ENCODE measurements at regions not wholly inside any gene's neighbourhood (a gene's known extent, or its start where the extent isn't known, plus 50 kb on each side); places are given as distances from the start of the nearest gene placed in this dataset.
A peak's percentile ranks its signal among the peaks of the same experiment; 100 is the strongest.
"Not testable (repeated sequence)": the region's sequence is repeated elsewhere in the genome, so short reads cannot be mapped to it uniquely, and the experiment has no call there.

DNA sequence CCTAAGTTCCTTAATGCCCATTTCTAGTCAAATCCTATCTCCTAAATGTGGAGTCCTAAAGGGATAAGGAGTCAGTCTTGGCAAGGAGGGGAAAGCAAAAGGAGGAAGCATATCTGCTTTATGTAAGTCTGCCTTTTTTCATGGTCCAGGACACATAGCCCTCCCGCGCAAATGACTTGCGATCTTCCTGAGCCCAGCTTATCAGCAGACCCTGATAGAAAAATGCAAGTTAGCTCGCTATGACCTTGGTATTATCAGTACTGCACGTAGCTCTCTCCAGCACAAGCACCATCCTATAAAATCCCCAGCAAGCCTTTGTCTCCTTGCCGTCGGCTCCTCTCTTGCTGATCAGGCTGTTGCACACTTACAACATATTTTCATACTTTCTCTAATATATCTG is 281.4 kb upstream of the KCNH7 start:
- Mint-ChIP-seq H3K27ac (no peak overlapping the region), H3K4me3 (no peak overlapping the region), H3K27me3 (no peaks in the 10 kb centered on the region), H3K9me3 (peaks cover 0 to 3% (median 0%) of the 10 kb centered on the region in 7 donors), H3K36me3 (no peaks in the 10 kb centered on the region), H3K4me1 (no peaks in the 10 kb centered on the region)
- no peak for DNase-seq
- no peak for ATAC-seq (ENCODE audit: low read depth in 2 of 2)

DNA sequence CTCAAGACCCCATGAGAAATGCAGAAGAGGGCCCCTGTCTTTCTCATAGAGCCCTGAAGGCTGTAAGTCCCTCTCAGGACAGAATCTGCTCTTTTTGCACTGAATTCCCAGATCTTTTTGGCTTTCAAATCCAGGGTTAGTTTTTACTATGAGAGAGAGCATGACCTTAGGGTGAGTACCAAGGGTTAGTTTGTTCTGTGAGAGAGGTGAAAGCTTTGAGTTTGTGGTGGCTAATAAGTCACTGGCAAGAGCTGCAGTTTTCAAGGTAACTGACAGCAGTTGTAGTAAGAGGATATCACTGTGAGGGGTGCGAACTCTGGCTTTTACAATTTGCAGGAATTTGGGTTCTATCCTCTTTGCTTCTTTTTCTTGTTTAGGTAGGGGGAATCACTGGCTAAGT is 248.4 kb upstream of the KCNH7 start:
- H3K27ac Mint-ChIP-seq, result no peak overlapping the region
- H3K36me3 Mint-ChIP-seq, result no peaks in the 10 kb centered on the region
- H3K9me3 Mint-ChIP-seq, result peaks cover 0 to 11% (median 6%) of the 10 kb centered on the region in 7 donors
- H3K27me3 Mint-ChIP-seq, result no peaks in the 10 kb centered on the region
- no peak for ATAC-seq (ENCODE audit: low read depth in 2 of 2)
- H3K4me3 Mint-ChIP-seq, result no peak overlapping the region
- no peak for DNase-seq
- no peaks in the 10 kb centered on the region for H3K4me1 Mint-ChIP-seq

DNA sequence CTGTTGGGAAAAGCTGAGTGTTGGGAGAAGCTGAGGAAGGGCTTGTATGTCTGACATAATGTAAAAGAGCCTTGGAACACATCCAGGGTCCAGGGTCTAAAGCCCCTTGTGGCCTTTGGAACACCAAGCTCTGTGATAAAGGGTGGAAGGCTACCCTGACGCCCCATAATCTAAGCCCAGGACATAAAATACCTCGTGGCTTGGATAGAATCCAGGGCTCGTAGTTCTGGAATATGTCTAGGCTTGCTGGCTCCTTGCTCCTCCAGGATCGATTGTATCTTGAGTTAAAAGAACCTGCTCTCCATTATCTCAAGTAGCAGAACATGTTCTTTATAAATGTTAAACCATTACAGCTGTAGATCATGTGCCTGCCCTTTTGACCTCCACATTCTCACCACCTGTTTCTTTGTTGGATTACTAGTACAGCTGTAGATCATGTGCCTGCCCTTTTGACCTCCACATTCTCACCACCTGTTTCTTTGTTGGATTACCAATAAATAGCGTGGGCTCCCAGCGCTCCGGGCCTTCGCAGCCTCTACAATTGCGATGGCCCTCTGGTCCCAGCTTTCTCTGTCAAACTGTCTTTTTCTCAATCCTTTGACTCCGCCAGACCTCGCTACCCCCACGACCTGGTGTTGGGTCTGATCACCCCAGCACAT is 246.9 kb upstream of the KCNH7 start:
- H3K9me3 Mint-ChIP-seq, result peaks cover 0 to 11% (median 7%) of the 10 kb centered on the region in 7 donors
- H3K36me3 Mint-ChIP-seq; DNase-seq; H3K27me3 Mint-ChIP-seq; ATAC-seq (ENCODE audit: low read depth in 2 of 2); H3K27ac Mint-ChIP-seq; H3K4me3 Mint-ChIP-seq; H3K4me1 Mint-ChIP-seq: not testable (repeated sequence)

DNA sequence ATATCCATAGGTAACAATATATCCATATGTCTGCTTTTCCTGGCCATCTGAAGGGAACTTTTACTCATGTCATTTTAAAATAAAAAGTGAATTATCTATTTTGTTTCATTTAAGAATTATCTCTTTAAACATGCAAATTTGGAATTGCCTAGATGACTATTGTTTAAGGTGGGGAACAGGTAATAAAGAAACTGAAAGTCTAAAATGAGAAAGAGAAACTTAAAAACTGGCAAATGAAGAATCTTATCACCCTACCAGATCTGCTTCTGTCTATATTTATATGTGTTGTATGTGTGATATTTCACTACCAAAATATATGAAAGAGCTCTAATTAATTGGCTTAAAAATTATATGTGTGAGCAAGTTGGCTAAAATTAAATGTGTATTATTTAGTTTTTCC is 243.2 kb upstream of the KCNH7 start:
- ATAC-seq (ENCODE audit: low read depth in 2 of 2), result no peak

DNA sequence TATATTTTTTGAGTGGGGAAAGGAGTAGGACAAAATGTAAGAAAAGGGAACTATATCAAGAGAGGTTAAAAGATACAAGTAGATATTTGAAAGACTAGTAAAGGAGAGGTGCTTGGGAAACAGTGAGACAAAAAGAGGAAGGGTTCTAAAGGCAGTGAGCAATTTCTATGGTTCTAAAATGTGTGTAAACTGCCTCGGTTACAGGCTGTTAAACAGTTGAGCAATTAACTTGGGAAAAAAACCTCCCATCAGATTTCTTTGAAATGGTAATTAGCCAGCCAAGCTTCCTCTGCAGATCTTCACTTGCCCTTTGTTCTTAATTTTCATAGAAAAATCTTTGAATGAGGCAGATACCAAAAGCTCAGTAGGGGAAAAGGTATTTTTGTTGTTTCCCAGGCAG is 238.7 kb upstream of the KCNH7 start:
- Mint-ChIP-seq H3K9me3 (peaks cover 0 to 7% (median 4%) of the 10 kb centered on the region in 7 donors), H3K4me3 (no peak overlapping the region), H3K4me1 (no peaks in the 10 kb centered on the region), H3K27ac (no peak overlapping the region), H3K36me3 (no peaks in the 10 kb centered on the region), H3K27me3 (no peaks in the 10 kb centered on the region)
- DNase-seq (no peak), ATAC-seq (ENCODE audit: low read depth in 2 of 2) (no peak)

More for the DNA sequence above, 243.2 kb upstream of the KCNH7 start:
- Mint-ChIP-seq H3K27ac (no peak overlapping the region), H3K27me3 (no peaks in the 10 kb centered on the region), H3K4me1 (no peaks in the 10 kb centered on the region), H3K36me3 (no peaks in the 10 kb centered on the region), H3K4me3 (no peak overlapping the region), H3K9me3 (peaks cover 0 to 16% (median 7%) of the 10 kb centered on the region in 7 donors)
- no peak for DNase-seq

DNA sequence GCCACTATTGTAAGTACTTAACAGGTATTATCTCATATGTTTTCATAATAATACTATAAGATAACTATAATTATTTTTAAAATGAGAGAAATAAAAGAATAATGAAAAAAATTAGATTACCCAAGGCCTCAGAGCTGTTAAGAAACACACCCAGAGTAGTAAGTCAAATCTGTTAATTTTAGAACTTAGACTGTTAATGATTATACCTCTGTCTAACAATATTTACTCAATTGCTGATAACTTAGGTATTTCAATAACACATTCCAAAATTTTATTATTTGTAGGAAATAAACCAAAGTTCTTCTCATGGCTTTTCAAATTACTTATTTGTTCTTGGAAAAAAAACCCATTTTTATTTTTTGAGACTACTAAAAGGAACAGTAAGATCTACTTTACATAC is 227.5 kb upstream of the KCNH7 start:
- peaks cover 2 to 13% (median 3%) of the 10 kb centered on the region in 7 donors for H3K9me3 Mint-ChIP-seq
- H3K4me1 Mint-ChIP-seq, result no peaks in the 10 kb centered on the region
- no peak overlapping the region for H3K4me3 Mint-ChIP-seq
- no peaks in the 10 kb centered on the region for H3K36me3 Mint-ChIP-seq
- H3K27ac Mint-ChIP-seq, result no peak overlapping the region
- no peak for DNase-seq
- no peak for ATAC-seq (ENCODE audit: low read depth in 2 of 2)
- H3K27me3 Mint-ChIP-seq, result no peaks in the 10 kb centered on the region

DNA sequence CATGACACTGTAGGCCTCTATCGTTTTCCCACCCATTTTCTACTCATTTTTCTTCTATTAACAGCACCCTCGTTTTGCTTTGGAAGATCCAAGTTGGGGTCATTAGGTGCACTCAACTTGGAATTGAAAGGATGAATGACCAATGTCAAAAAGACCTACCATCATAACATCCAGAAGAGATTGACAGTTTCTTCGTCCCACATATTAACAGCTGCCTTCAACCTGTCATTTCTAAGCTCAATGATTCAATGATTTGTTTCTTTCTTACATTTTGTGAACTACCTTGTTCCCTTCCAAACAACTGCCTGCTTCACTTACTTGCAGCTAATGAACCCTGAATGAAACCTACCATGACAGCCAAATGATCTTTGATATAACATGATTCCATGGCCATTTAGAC is 224.0 kb upstream of the KCNH7 start:
- no peaks in the 10 kb centered on the region for H3K27me3 Mint-ChIP-seq
- H3K36me3 Mint-ChIP-seq, result no peaks in the 10 kb centered on the region
- ATAC-seq (ENCODE audit: low read depth in 2 of 2), result no peak
- H3K4me1 Mint-ChIP-seq, result no peaks in the 10 kb centered on the region
- no peak for DNase-seq
- no peak overlapping the region for H3K27ac Mint-ChIP-seq
- no peak overlapping the region for H3K4me3 Mint-ChIP-seq
- H3K9me3 Mint-ChIP-seq, result peaks cover 0 to 5% (median 1%) of the 10 kb centered on the region in 7 donors

DNA sequence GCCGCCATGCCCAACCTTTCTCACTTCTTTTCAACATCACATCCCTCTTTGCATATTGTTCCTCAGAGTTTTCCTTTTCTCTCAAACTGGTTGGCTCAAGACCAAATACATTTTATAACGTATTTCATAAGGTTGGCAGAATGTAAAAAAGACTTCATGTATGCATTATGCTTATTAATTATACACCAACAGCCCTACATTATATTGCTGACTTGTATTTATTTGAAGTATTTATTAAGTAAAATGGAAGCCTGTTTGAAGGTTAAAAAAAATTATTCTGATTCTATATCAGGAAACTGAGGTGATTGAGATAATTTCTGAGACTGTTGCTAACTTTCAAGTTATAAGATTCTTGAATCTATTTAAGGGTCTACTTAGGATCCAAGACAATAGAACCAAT is 208.0 kb upstream of the KCNH7 start:
- Mint-ChIP-seq H3K9me3 (peaks cover 0 to 5% (median 0%) of the 10 kb centered on the region in 7 donors), H3K36me3 (no peaks in the 10 kb centered on the region), H3K27ac (no peak overlapping the region), H3K4me1 (no peaks in the 10 kb centered on the region), H3K4me3 (no peak overlapping the region), H3K27me3 (no peaks in the 10 kb centered on the region)
- no peak for ATAC-seq (ENCODE audit: low read depth in 2 of 2)
- no peak for DNase-seq

DNA sequence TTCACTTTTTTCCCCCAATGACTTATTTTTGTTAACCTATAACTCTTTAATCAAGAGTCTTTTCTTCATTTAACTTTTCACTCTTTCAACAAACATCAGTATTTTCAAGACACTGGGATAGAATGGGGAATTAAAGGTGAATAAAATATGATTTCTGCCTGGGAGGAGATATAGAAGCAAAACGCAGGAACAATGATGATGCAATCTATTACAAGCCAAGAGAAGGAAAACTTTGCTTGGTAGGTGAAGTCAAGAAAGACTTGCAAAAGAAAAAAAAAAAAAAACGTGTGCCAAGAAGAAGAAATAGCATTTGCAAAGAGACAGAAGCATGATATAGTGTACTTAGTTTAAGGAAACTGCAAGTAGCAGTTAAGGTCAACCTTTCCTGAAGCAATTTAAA is 207.3 kb upstream of the KCNH7 start:
- H3K4me1 Mint-ChIP-seq, result no peaks in the 10 kb centered on the region
- DNase-seq (no peak), ATAC-seq (ENCODE audit: low read depth in 2 of 2) (no peak)
- no peak overlapping the region for H3K27ac Mint-ChIP-seq
- no peaks in the 10 kb centered on the region for H3K36me3 Mint-ChIP-seq
- peaks cover 0 to 5% (median 0%) of the 10 kb centered on the region in 7 donors for H3K9me3 Mint-ChIP-seq
- no peak overlapping the region for H3K4me3 Mint-ChIP-seq
- no peaks in the 10 kb centered on the region for H3K27me3 Mint-ChIP-seq

DNA sequence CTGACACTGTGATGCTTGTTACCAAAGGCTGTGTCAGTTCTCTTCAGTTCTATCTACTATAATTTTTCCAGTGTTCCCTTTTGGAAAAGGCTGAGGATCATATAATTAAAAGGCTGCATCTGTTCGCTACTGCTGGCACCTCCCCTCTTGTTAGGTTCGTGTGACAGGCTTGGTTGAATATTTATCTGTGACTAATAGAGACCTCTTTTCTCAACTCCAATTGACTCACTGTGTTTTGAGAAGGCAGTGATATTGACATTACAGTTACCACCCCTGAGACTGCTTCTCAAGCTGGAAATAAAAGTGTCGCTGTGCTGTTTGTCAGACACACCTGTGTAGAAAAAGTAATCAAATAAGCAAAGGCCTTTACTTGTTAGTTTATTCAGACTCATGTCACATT is 205.5 kb upstream of the KCNH7 start:
- Mint-ChIP-seq H3K27ac (no peak overlapping the region), H3K4me3 (no peak overlapping the region), H3K9me3 (peaks cover 0 to 3% (median 0%) of the 10 kb centered on the region in 7 donors), H3K36me3 (no peaks in the 10 kb centered on the region), H3K4me1 (no peaks in the 10 kb centered on the region), H3K27me3 (no peaks in the 10 kb centered on the region)
- no peak for DNase-seq
- no peak for ATAC-seq (ENCODE audit: low read depth in 2 of 2)

DNA sequence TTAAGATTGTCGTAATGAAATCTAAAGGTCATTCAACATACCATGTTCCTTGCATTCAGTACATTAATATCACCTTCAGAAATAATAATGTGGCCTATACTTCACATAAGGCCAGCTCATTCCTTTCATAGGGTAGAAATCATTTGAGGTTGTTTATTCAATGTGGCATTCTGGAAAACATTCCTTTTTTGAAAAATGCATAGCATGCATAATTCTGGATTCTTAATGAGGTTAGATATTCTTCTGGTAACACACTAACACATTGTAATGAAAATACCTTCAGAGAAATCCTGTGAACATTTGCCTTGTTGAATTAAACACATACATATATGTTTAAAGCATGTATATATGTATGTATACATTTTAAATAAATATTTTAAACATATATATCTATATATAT is 204.6 kb upstream of the KCNH7 start:
- H3K9me3 Mint-ChIP-seq, result peaks cover 0 to 3% (median 0%) of the 10 kb centered on the region in 7 donors
- H3K27ac Mint-ChIP-seq, result no peak overlapping the region
- H3K4me1 Mint-ChIP-seq, result no peaks in the 10 kb centered on the region
- ATAC-seq (ENCODE audit: low read depth in 2 of 2) (no peak), DNase-seq (no peak)
- H3K27me3 Mint-ChIP-seq, result no peaks in the 10 kb centered on the region
- no peaks in the 10 kb centered on the region for H3K36me3 Mint-ChIP-seq
- no peak overlapping the region for H3K4me3 Mint-ChIP-seq

DNA sequence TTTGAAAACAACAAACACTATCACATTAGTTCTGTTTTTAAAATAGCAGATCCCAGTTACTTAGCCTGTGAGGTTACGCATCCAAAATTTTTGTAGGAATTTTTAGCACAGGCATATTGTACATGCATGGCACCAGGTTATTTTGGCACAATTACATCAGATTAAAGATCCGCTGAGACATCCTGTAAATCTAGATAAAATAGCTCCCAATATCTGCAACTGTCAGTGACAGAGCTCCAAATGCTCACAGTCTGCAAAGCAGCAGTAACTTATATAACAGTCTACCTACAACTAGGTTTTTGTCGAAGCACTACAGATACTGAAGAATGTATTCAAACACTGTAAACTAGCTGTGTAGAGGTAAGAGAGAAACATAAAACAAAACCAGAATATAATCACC is 200.7 kb upstream of the KCNH7 start:
- Mint-ChIP-seq H3K4me3 (no peak overlapping the region), H3K4me1 (no peaks in the 10 kb centered on the region), H3K27me3 (no peaks in the 10 kb centered on the region), H3K36me3 (no peaks in the 10 kb centered on the region), H3K9me3 (peaks cover 0 to 6% (median 1%) of the 10 kb centered on the region in 7 donors), H3K27ac (no peak overlapping the region)
- no peak for ATAC-seq (ENCODE audit: low read depth in 2 of 2)
- DNase-seq, result no peak

DNA sequence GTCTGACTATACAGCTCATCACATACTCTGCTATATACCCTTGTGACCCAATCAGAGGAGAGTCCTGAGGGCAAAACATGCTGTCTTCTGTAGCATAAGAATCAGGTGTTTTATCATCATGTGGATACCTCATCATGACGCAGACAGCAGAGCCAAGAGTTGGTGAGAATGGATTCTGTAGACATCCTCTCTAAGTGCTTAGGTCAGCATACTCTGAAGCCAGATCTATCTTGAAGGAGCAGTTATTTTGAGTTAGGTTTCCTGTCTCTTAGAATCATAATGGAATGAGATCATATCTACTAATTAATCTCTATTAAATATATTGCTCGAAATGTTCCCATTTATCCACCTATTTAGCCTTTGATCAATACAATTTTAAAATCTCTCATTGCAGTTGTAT is 190.2 kb upstream of the KCNH7 start:
- DNase-seq, result no peak
- H3K27me3 Mint-ChIP-seq, result no peaks in the 10 kb centered on the region
- no peak overlapping the region for H3K27ac Mint-ChIP-seq
- H3K4me1 Mint-ChIP-seq, result no peaks in the 10 kb centered on the region
- H3K4me3 Mint-ChIP-seq, result no peak overlapping the region
- H3K36me3 Mint-ChIP-seq, result no peaks in the 10 kb centered on the region
- peaks cover 0 to 6% (median 3%) of the 10 kb centered on the region in 7 donors for H3K9me3 Mint-ChIP-seq
- no peak for ATAC-seq (ENCODE audit: low read depth in 2 of 2)

DNA sequence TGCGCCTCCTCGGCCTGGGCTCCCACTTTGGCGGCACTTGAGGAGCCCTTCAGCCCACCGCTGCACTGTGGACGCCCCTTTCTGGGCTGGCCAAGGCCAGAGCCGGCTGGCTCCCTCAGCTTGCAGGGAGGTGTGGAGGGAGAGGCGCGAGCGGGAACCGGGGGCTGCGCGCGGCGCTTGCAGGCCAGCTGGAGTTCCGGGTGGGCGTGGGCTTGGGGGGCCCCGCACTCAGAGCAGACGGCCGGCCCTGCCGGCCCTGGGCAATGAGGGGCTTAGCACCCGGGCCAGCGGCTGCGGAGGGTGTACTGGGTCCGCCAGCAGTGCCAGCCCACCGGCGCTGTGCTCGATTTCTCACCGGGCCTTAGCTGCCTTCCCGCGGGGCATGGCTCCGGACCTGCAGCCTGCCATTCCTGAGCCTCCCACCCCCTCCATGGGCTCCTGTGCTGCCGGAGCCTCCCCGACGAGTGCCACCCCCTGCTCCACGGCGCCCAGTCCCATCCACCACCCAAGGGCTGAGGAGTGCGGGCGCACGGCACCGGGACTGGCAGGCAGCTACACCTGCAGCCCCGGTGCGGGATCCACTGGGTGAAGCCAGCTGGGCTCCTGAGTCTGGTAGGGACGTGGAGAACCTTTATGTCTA is 187.7 kb upstream of the KCNH7 start:
- not testable (repeated sequence) for H3K4me3 Mint-ChIP-seq

More for the DNA sequence above, 187.7 kb upstream of the KCNH7 start:
- not testable (repeated sequence) for H3K4me1 Mint-ChIP-seq; H3K27me3 Mint-ChIP-seq; H3K9me3 Mint-ChIP-seq; DNase-seq; ATAC-seq (ENCODE audit: low read depth in 2 of 2); H3K36me3 Mint-ChIP-seq
- peak overlapping the region in 1 of 6 donors; percentile 54 for H3K27ac Mint-ChIP-seq

Data from naive B cell (primary cell).